ENCODE measurements at regions not wholly inside any gene's neighbourhood (a gene's known extent, or its start where the extent isn't known, plus 50 kb on each side); places are given as distances from the start of the nearest gene placed in this dataset.

DNA sequence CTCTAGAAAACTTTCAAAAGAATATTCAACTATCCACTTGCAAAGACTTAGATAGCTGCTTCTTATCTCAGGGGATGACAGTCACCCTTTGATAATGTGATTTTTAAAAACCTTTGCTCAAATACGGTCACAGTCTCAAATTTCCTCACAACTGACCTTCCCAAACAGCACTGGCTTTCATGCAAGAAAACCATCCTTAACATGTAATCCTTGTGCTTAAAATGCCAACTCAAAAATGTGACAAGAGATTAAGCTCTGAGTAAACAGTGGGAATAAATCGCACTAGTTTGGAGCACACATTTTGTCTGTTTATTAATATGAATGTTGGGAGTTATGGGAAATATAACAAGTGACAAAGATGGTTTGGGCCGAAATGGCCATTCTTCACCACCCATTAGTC lies 87.5 kb upstream of the CCBE1 start:
- Histone ChIP-seq H4K20me1 (ENCODE audit: control insufficient read depth, insufficient read depth, low read length, poor library complexity, severe bottlenecking) (no peaks in the 10 kb centered on the region), H3K36me3 (replicated peaks in 1 of 2; ENCODE audit: control extremely low read depth in 1 of 2, control insufficient read depth in 1 of 2, extremely low read depth in 1 of 2, insufficient read depth in 2 of 2, low read length in 1 of 2) (no peaks in the 10 kb centered on the region), H3K27ac (ENCODE audit: low read length in 2 of 2) (no peak overlapping the region), H2AFZ (ENCODE audit: insufficient read depth, low read depth, low read length, poor library complexity, severe bottlenecking) (no peak overlapping the region), H3K4me1 (ENCODE audit: control insufficient read depth in 2 of 2, insufficient read depth in 2 of 2, low read length in 2 of 2) (no peaks in the 10 kb centered on the region), H3K27me3 (replicated peaks in 1 of 4; ENCODE audit: control extremely low read depth in 1 of 4, control insufficient read depth in 3 of 4, insufficient read depth in 4 of 4, low read length in 3 of 4) (no peaks in the 10 kb centered on the region), H3K9me3 (ENCODE audit: control extremely low read depth in 1 of 3, control insufficient read depth in 2 of 3, insufficient read depth in 1 of 3, low read length in 2 of 3) (no peaks in the 10 kb centered on the region), H3K4me2 (replicated peaks; ENCODE audit: low read depth, low read length, poor library complexity, severe bottlenecking) (no peak overlapping the region), H3K4me3 (ENCODE audit: control extremely low read depth in 1 of 5, extremely low read depth in 1 of 5, insufficient read depth in 1 of 5, low read depth in 2 of 5, low read length in 4 of 5) (no peak overlapping the region), H3K79me2 (ENCODE audit: control insufficient read depth, insufficient read depth, low read length) (no peaks in the 10 kb centered on the region), H3K9ac (ENCODE audit: low read length) (no peak overlapping the region)
- ChIA-PET POLR2A (no interaction called here), CTCF (no interaction called here)
- no peak overlapping the region for H3K27ac Mint-ChIP-seq
- DNase-seq: no peak
- no peak for TF ChIP-seq EZH2 (IDR thresholded peaks at IDR 0.05; ENCODE audit: borderline replicate concordance, insufficient read depth, low read depth, low read length, poor library complexity, severe bottlenecking)
- TF ChIP-seq, protein P1, sequence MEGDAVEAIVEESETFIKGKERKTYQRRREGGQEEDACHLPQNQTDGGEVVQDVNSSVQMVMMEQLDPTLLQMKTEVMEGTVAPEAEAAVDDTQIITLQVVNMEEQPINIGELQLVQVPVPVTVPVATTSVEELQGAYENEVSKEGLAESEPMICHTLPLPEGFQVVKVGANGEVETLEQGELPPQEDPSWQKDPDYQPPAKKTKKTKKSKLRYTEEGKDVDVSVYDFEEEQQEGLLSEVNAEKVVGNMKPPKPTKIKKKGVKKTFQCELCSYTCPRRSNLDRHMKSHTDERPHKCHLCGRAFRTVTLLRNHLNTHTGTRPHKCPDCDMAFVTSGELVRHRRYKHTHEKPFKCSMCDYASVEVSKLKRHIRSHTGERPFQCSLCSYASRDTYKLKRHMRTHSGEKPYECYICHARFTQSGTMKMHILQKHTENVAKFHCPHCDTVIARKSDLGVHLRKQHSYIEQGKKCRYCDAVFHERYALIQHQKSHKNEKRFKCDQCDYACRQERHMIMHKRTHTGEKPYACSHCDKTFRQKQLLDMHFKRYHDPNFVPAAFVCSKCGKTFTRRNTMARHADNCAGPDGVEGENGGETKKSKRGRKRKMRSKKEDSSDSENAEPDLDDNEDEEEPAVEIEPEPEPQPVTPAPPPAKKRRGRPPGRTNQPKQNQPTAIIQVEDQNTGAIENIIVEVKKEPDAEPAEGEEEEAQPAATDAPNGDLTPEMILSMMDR (IDR thresholded peaks at IDR 0.05): no peak
- no peak overlapping the region for H3K4me3 Mint-ChIP-seq
- WGBS (ENCODE audit: insufficient coverage): no CpG with 5 or more reads among the region's 3 CpGs
- no peaks in the 10 kb centered on the region for H3K4me1 Mint-ChIP-seq
- intact Hi-C loops (cut with micrococcal nuclease): loop anchor here (5.0 kb wide), 1 partner anchor 203 kb away; no protein-coding TSS in a partner anchor
- H3K27me3 Mint-ChIP-seq: peaks cover 5% of the 10 kb centered on the region
- no peak for ATAC-seq (ENCODE audit: low read depth)
- H3K9me3 Mint-ChIP-seq (ENCODE audit: insufficient read depth): no peaks in the 10 kb centered on the region

DNA sequence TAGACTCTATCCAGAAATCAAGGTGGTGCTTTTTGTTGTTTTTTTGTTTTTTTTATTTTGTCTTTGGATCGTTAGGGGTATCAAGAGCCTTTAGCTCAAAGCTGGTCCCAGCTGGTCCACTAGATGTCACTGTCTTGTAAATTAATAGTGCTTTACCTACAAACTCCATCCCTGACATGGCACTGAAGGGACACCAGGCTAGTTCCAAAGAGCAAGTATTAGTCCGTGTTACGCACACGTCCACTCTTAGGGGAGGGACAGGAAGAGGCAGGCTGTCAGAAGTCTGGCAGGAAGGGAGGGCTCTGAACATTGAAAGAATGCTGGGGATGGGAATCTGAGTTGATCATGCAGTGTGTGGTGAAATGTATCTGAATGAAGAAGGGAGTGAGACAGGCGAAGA lies 85.9 kb upstream of the CCBE1 start:
- no peak overlapping the region for H3K4me3 ChIP-seq (ENCODE audit: control extremely low read depth in 1 of 5, extremely low read depth in 1 of 5, insufficient read depth in 1 of 5, low read depth in 2 of 5, low read length in 4 of 5)
- intact Hi-C loops (cut with micrococcal nuclease): loop anchor here (5.0 kb wide), 1 partner anchor 204 kb away; no protein-coding TSS in a partner anchor
- no peak overlapping the region for H3K4me2 ChIP-seq (replicated peaks; ENCODE audit: low read depth, low read length, poor library complexity, severe bottlenecking)
- Mint-ChIP-seq H3K27ac (no peak overlapping the region), H3K27me3 (peaks cover 5% of the 10 kb centered on the region), H3K9me3 (ENCODE audit: insufficient read depth) (no peaks in the 10 kb centered on the region), H3K4me1 (no peaks in the 10 kb centered on the region), H3K4me3 (no peak overlapping the region)
- no peaks in the 10 kb centered on the region for H4K20me1 ChIP-seq (ENCODE audit: control insufficient read depth, insufficient read depth, low read length, poor library complexity, severe bottlenecking)
- peak; percentile 31 for DNase-seq
- no peak for TF ChIP-seq EZH2 (IDR thresholded peaks at IDR 0.05; ENCODE audit: borderline replicate concordance, insufficient read depth, low read depth, low read length, poor library complexity, severe bottlenecking)
- TF ChIP-seq, protein P1 (IDR thresholded peaks at IDR 0.05): peak; percentile 58
- H3K27ac ChIP-seq (ENCODE audit: low read length in 2 of 2): no peak overlapping the region
- ATAC-seq (ENCODE audit: low read depth): no peak
- no peak overlapping the region for H2AFZ ChIP-seq (ENCODE audit: insufficient read depth, low read depth, low read length, poor library complexity, severe bottlenecking)
- H3K36me3 ChIP-seq (replicated peaks in 1 of 2; ENCODE audit: control extremely low read depth in 1 of 2, control insufficient read depth in 1 of 2, extremely low read depth in 1 of 2, insufficient read depth in 2 of 2, low read length in 1 of 2): no peaks in the 10 kb centered on the region
- CTCF ChIA-PET: interaction anchor here (0.6 to 2.1 kb wide), 6 partner anchors 41 to 766 kb away, joined by 3 to 19 read pairs (median 4); no protein-coding TSS in a partner anchor
- no peaks in the 10 kb centered on the region for H3K4me1 ChIP-seq (ENCODE audit: control insufficient read depth in 2 of 2, insufficient read depth in 2 of 2, low read length in 2 of 2)
- POLR2A ChIA-PET: no interaction called here
- H3K79me2 ChIP-seq (ENCODE audit: control insufficient read depth, insufficient read depth, low read length): no peaks in the 10 kb centered on the region
- H3K9ac ChIP-seq (ENCODE audit: low read length): no peak overlapping the region
- H3K27me3 ChIP-seq (replicated peaks in 1 of 4; ENCODE audit: control extremely low read depth in 1 of 4, control insufficient read depth in 3 of 4, insufficient read depth in 4 of 4, low read length in 3 of 4): no peaks in the 10 kb centered on the region
- H3K9me3 ChIP-seq (ENCODE audit: control extremely low read depth in 1 of 3, control insufficient read depth in 2 of 3, insufficient read depth in 1 of 3, low read length in 2 of 3): no peaks in the 10 kb centered on the region
- 41% methylated on average over 4 of the region's 5 CpGs for WGBS (ENCODE audit: insufficient coverage)
